HG02870 (cell line): ENCODE measurements at regions not wholly inside any gene's neighbourhood (a gene's known extent, or its start where the extent isn't known, plus 50 kb on each side); places are given as distances from the start of the nearest gene placed in this dataset.
"Not testable (repeated sequence)": the region's sequence is repeated elsewhere in the genome, so short reads cannot be mapped to it uniquely, and the experiment has no call there.

Experiments
- ATAC-seq: cut with Tn5 transposase; IDR thresholded peaks from one replicate; pipeline ENCODE4 v1.9.1; 2021; ENCODE audit warnings: mild to moderate bottlenecking, moderate library complexity; ENCODE audit not compliant: unreplicated experiment

DNA sequence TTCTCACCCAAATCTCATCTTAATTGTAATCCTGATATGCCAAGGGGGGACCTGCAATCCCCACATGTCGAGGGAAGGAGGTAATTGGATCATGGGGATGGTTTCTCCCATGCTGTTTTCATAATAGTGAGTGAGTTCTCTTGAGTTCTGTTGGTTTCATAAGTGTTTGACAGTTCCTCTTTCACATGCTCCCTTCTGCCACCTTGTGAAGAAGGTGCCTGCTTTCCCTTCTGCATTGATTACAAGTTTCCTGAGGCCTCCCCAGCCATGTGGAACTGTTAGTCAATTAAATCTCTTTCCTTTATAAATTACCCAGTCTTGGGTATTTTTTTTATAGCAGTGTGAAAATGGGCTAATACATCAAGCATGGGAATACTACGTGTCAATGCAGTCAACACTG lies 925.0 kb upstream of the MAN1A1 start:
- ATAC-seq, result peak; percentile 95

DNA sequence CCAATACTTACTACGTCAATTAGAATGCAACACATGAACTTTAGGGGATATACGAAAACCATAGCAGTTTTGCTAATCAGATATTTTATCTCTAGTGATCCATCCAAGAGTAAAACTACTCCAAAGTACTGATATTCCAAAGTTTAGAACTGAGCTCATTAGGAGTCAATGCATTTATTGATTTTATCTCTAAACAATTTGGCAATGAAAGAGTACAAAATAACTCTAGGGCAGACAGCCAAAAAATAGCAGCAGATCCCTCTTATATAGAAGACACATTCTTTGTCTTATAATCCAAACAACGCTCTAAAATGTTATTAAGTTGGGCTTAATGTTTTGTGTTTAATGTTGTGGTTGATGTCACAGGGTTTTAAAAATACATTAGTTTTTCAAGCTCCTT lies 923.9 kb upstream of the MAN1A1 start:
- no peak for ATAC-seq

- ATAC-seq, result no peak
These were observed 922.5 kb upstream of the MAN1A1 start for GRCh38 chr6:120272038-120272437.

DNA sequence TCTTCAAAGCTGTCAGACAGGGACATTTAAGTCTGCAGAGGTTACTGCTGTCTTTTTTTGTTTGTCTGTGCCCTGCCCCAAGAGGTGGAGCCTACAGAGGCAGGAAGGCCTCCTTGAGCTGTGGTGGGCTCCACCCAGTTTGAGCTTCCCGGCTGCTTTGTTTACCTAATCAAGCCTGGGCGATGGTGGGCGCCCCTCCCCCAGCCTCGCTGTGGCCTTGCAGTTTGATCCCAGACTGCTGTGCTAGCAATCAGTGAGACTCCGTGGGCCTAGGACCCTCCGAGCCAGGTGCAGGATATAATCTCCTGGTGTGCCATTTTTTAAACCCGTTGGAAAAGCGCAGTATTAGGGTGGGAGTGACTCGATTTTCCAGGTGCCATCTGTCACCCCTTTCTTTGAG lies 918.7 kb upstream of the MAN1A1 start:
- not testable (repeated sequence) for ATAC-seq

GRCh38 chr6:120262354-120262753 lies 912.8 kb upstream of the MAN1A1 start:
- ATAC-seq, result no peak

GRCh38 chr6:120260636-120261035 lies 911.1 kb upstream of the MAN1A1 start:
- ATAC-seq, result no peak

- no peak for ATAC-seq
These were observed 905.1 kb upstream of the MAN1A1 start for GRCh38 chr6:120254651-120255050.

GRCh38 chr6:120248451-120248850 lies 898.9 kb upstream of the MAN1A1 start:
- no peak for ATAC-seq

DNA sequence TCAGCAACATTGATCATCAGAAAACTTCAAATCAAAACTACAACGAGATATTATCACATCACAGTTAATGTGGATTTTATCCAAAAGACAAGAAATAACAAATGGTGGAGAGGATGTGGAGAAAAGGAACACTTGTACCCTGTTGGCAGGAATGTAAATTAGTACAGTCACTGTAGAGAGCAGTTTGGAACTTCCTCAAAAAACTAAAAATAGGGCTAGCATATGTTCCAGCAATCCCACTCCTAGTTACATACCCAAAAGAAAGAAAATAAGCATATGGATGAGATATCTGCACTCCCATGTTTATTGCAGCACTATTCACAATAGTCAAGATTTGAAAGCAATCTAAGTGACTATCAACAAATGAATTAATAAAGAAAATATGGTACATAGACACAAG lies 887.7 kb upstream of the MAN1A1 start:
- no peak for ATAC-seq

DNA sequence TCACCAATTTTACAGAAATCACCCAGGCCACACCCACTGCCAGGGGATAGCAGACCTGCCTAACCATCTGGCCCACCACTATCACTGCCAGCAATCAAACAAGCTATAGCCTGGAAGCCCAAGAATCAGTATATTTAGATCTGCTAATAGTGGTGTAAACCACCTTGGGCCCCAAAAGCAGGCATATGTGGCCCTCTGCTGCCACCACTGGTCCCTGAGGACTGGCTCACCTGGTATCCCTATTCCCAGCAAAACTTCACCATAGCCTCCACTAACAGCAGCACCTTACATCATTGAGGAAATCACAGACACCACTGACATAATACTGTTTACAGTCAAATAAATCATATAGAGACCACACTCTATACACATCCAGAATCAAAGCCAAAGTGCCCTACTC lies 880.4 kb upstream of the MAN1A1 start:
- no peak for ATAC-seq

DNA sequence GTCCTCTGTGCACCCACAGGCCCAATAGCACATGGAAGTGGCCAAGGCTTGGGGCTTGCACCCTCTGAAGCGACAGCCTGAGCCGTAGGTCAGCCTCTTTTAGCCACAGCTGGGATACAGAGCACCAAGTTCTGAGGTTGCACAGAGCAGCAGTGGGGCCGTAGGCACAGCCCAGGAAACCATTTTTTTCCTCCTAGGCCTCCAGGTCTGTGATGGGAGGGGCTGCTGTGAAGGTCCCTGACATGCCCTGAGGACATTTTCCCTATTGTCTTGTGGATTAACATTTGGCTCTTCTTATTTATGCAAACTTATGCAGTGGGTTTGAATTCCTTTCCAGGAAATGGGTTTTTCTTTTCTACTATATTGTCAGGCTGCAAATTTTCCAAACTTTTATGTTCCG lies 878.7 kb upstream of the MAN1A1 start:
- no peak for ATAC-seq

- no peak for ATAC-seq
These were observed 869.8 kb upstream of the MAN1A1 start for GRCh38 chr6:120219339-120219738.

GRCh38 chr6:120214088-120214499 lies 864.5 kb upstream of the MAN1A1 start:
- no peak for ATAC-seq

DNA sequence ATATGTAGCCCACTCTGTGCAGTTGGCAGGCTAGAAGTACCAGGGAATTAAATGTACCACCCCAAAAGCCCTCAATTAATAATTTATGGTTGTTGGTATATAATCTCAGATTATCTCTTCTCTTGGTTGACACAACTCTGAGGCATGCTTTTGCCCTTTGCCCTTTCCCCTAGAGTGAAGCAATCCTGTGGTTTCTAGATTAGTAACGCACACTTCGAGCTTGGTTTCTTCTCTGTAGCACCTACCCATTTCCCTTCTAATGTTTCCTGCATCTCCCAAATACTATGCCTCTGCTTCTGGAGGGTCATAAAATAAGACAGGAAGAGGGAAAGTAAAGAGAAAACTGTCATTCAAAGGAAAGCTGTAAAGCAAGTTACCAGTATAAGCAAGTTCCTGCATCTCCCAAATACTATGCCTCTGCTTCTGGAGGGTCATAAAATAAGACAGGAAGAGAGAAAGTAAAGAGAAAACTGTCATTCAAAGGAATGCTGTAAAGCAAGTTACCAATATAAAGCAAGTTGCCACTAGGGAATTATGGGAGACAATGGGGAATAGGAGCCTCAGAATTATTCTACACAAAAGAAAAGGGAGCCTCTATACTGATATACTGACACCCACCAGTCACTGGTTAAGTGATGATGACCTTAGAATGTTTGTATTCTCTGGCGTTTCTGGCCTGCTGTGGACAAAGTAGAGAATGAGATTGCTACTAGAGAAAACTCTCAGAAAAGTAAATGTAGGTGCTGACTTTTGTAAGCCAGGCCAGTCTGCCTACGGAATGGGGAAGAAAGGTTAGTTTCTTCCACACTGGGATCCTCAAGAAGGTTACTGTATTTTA lies 862.6 kb upstream of the MAN1A1 start:
- ATAC-seq, result no peak

GRCh38 chr6:120202878-120203277 lies 853.3 kb upstream of the MAN1A1 start:
- no peak for ATAC-seq

DNA sequence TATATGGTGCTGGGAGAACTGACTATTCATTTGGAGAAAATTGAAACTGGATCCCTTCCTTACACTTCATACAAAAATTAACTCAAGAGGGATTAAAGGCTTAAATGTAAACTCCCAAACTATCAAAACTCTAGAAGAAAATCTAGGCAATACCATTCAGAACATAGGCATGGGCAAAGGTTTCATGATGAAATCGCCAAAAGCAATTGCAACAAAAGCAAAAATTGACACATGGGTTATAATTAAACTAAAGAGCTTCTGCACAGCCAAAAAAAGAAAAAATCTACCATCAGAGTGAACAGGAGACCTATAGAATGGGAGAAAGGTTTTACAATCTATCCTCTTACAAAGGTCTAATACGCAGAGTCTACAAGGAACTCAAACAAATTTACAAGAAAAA lies 851.3 kb upstream of the MAN1A1 start:
- ATAC-seq, result no peak

DNA sequence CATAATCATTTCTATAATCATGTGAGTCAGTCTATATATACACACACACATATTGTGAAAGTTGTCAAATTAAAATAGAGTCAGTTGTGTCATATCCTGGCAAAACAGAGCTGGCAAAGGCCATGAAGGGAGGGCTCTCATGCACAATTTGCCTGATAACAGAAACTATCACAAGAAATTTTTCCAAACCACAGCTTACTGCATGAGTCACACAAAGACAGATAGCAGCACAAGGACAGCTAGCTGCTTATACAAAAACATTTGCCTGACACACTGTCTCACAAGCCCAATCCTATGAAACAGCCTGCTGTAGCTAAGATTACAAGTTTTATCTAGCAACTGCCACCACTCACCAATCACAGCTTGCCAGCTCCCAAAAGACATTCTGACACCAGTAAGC lies 848.5 kb upstream of the MAN1A1 start:
- ATAC-seq, result no peak

GRCh38 chr6:120186080-120186479 lies 836.5 kb upstream of the MAN1A1 start:
- no peak for ATAC-seq

DNA sequence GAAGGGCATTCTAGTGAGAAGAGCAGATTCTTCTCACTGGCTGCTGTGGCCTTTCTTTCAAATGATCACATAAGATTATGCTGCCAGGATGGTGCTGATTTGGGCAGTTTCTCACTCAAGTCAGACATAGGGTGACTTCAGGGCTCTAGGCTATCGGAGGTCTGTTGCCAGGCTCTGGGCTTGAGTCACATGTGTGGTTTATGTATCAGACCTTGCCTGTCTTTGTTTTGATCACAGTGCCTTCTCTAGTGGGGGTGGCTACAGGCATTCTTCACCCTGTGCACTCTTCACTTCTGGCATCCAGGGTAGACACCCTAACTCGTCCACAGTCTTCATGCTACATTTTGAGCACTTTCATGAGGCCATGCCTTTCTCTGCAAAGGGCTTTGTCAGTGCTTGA lies 823.7 kb upstream of the MAN1A1 start:
- ATAC-seq, result no peak

DNA sequence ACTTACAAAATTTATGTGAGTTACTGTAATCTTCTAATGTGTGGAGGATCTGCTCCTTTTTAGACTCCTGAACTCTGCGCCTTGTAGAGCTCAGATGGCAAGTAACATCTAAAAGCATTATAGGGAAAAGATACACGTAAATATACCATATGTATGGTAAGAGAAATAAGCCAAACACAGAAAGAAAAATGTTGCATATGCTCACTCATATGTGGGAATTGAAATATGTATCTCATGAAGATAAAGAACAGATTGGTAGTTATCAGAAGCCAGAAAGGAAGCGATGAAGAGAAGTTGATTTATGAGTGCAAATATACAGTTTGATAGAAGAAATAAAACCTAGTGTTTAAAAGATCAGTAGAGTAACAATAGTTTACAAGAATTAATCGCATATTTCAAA lies 815.0 kb upstream of the MAN1A1 start:
- ATAC-seq, result no peak

- ATAC-seq, result no peak
These were observed 808.3 kb upstream of the MAN1A1 start for GRCh38 chr6:120157873-120158272.

GRCh38 chr6:120147071-120147871 lies 797.7 kb upstream of the MAN1A1 start:
- no peak for ATAC-seq
